ENCODE measurements at regions not wholly inside any gene's neighbourhood (a gene's known extent, or its start where the extent isn't known, plus 50 kb on each side); places are given as distances from the start of the nearest gene placed in this dataset.

GRCh38 chr21:38140207-38140903 lies 116.4 kb upstream of the KCNJ15 start:
- no peaks in the 10 kb centered on the region for H3K36me3 ChIP-seq (ENCODE audit: insufficient read depth, low read length)
- H3K4me2 ChIP-seq (ENCODE audit: low read length): no peak overlapping the region
- H3K4me3 ChIP-seq (ENCODE audit: low read depth, low read length, poor library complexity, severe bottlenecking): no peak overlapping the region
- CTCF ChIA-PET (ENCODE audit: unreplicated experiment): no interaction called here
- POLR2A ChIA-PET: interaction anchor here (0.6 kb wide), 1 partner anchor 8 kb away, joined by 3 read pairs; no protein-coding TSS in a partner anchor
- no peaks in the 10 kb centered on the region for H3K79me2 ChIP-seq (ENCODE audit: insufficient read depth, low read depth, low read length)
- H3K9me3 ChIP-seq (ENCODE audit: low read length): no peaks in the 10 kb centered on the region
- H2AFZ ChIP-seq (ENCODE audit: low read length): no peak overlapping the region
- intact Hi-C loops (cut with micrococcal nuclease; ENCODE audit: unreplicated experiment): no loop called here
- H3K27ac ChIP-seq (ENCODE audit: low read depth, low read length, poor library complexity, severe bottlenecking): no peak overlapping the region
- no TSS peak for BruUV-seq (replicated peaks)
- no peak for DNase-seq (ENCODE audit: low spot score)
- no peaks in the 10 kb centered on the region for H4K20me1 ChIP-seq (ENCODE audit: insufficient read depth, low read length)
- TF ChIP-seq EZH2phosphoT487 (IDR thresholded peaks at IDR 0.05; ENCODE audit: borderline replicate concordance, low read depth, low read length): no peak
- TF ChIP-seq, protein P1, sequence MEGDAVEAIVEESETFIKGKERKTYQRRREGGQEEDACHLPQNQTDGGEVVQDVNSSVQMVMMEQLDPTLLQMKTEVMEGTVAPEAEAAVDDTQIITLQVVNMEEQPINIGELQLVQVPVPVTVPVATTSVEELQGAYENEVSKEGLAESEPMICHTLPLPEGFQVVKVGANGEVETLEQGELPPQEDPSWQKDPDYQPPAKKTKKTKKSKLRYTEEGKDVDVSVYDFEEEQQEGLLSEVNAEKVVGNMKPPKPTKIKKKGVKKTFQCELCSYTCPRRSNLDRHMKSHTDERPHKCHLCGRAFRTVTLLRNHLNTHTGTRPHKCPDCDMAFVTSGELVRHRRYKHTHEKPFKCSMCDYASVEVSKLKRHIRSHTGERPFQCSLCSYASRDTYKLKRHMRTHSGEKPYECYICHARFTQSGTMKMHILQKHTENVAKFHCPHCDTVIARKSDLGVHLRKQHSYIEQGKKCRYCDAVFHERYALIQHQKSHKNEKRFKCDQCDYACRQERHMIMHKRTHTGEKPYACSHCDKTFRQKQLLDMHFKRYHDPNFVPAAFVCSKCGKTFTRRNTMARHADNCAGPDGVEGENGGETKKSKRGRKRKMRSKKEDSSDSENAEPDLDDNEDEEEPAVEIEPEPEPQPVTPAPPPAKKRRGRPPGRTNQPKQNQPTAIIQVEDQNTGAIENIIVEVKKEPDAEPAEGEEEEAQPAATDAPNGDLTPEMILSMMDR (conservative IDR thresholded peaks at IDR 0.05; ENCODE audit: low read length): no peak
- no peaks in the 10 kb centered on the region for H3K4me1 ChIP-seq (ENCODE audit: insufficient read depth, low read length, poor library complexity, severe bottlenecking)
- no peaks in the 10 kb centered on the region for H3K9me2 ChIP-seq (ENCODE audit: insufficient read depth, low read length)

GRCh38 chr21:38142224-38142623 lies 114.6 kb upstream of the KCNJ15 start:
- no peak overlapping the region for H2AFZ ChIP-seq (ENCODE audit: low read length)
- H3K9me2 ChIP-seq (ENCODE audit: insufficient read depth, low read length): no peaks in the 10 kb centered on the region
- H3K36me3 ChIP-seq (ENCODE audit: insufficient read depth, low read length): no peaks in the 10 kb centered on the region
- TF ChIP-seq, protein P1 (conservative IDR thresholded peaks at IDR 0.05; ENCODE audit: low read length): no peak
- no peak for TF ChIP-seq EZH2phosphoT487 (IDR thresholded peaks at IDR 0.05; ENCODE audit: borderline replicate concordance, low read depth, low read length)
- H3K79me2 ChIP-seq (ENCODE audit: insufficient read depth, low read depth, low read length): no peaks in the 10 kb centered on the region
- CTCF ChIA-PET (ENCODE audit: unreplicated experiment): no interaction called here
- H3K4me1 ChIP-seq (ENCODE audit: insufficient read depth, low read length, poor library complexity, severe bottlenecking): no peaks in the 10 kb centered on the region
- no peak overlapping the region for H3K4me2 ChIP-seq (ENCODE audit: low read length)
- intact Hi-C loops (cut with micrococcal nuclease; ENCODE audit: unreplicated experiment): no loop called here
- POLR2A ChIA-PET: no interaction called here
- no peak for DNase-seq (ENCODE audit: low spot score)
- no TSS peak for BruUV-seq (replicated peaks)
- H4K20me1 ChIP-seq (ENCODE audit: insufficient read depth, low read length): no peaks in the 10 kb centered on the region
- no peak overlapping the region for H3K4me3 ChIP-seq (ENCODE audit: low read depth, low read length, poor library complexity, severe bottlenecking)
- no peak overlapping the region for H3K27ac ChIP-seq (ENCODE audit: low read depth, low read length, poor library complexity, severe bottlenecking)
- H3K9me3 ChIP-seq (ENCODE audit: low read length): no peaks in the 10 kb centered on the region

DNA sequence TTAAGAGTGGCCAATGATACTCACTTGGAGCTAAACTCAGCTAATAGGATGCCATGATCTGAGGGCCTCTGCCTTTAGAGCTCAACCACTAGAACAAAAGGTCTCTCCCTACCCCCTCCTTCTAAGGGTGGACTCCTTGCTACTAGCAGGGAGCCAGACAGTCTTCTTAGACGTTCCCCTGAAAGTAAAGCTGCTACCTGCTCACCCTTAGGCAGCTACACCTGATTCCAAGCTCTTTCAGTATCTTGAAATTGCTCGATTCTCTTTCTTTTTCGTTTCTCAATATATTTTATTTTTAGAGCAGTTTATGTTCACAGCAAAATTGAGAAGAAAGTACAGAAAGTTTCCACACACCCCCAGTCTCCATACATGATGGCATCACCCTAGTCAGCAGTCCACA lies 112.6 kb upstream of the KCNJ15 start:
- H3K36me3 ChIP-seq (ENCODE audit: insufficient read depth, low read length): no peaks in the 10 kb centered on the region
- DNase-seq (ENCODE audit: low spot score): no peak
- no peak for TF ChIP-seq EZH2phosphoT487 (IDR thresholded peaks at IDR 0.05; ENCODE audit: borderline replicate concordance, low read depth, low read length)
- TF ChIP-seq, protein P1 (conservative IDR thresholded peaks at IDR 0.05; ENCODE audit: low read length): no peak
- no TSS peak for BruUV-seq (replicated peaks)
- ChIA-PET CTCF (ENCODE audit: unreplicated experiment) (no interaction called here), POLR2A (no interaction called here)
- no peak overlapping the region for H3K4me2 ChIP-seq (ENCODE audit: low read length)
- H3K79me2 ChIP-seq (ENCODE audit: insufficient read depth, low read depth, low read length): no peaks in the 10 kb centered on the region
- intact Hi-C loops (cut with micrococcal nuclease; ENCODE audit: unreplicated experiment): no loop called here
- no peaks in the 10 kb centered on the region for H3K9me2 ChIP-seq (ENCODE audit: insufficient read depth, low read length)
- H2AFZ ChIP-seq (ENCODE audit: low read length): no peak overlapping the region
- H3K4me1 ChIP-seq (ENCODE audit: insufficient read depth, low read length, poor library complexity, severe bottlenecking): no peaks in the 10 kb centered on the region
- H3K27ac ChIP-seq (ENCODE audit: low read depth, low read length, poor library complexity, severe bottlenecking): no peak overlapping the region
- H3K9me3 ChIP-seq (ENCODE audit: low read length): no peaks in the 10 kb centered on the region
- no peak overlapping the region for H3K4me3 ChIP-seq (ENCODE audit: low read depth, low read length, poor library complexity, severe bottlenecking)
- no peaks in the 10 kb centered on the region for H4K20me1 ChIP-seq (ENCODE audit: insufficient read depth, low read length)

Data from OCI-LY7 (cell line).